ENCODE measurements at regions not wholly inside any gene's neighbourhood (a gene's known extent, or its start where the extent isn't known, plus 50 kb on each side); places are given as distances from the start of the nearest gene placed in this dataset.

- H3K27me3 ChIP-seq = no peaks in the 10 kb centered on the region
- H3K27ac ChIP-seq = no peak overlapping the region
- H3K4me3 ChIP-seq = no peak overlapping the region
- intact Hi-C loops (cut with DNase I; ENCODE audit: low total_unique reads) = no loop called here
- H3K9me3 ChIP-seq = no peaks in the 10 kb centered on the region
- H3K36me3 ChIP-seq = no peaks in the 10 kb centered on the region
- TF ChIP-seq, protein P1, sequence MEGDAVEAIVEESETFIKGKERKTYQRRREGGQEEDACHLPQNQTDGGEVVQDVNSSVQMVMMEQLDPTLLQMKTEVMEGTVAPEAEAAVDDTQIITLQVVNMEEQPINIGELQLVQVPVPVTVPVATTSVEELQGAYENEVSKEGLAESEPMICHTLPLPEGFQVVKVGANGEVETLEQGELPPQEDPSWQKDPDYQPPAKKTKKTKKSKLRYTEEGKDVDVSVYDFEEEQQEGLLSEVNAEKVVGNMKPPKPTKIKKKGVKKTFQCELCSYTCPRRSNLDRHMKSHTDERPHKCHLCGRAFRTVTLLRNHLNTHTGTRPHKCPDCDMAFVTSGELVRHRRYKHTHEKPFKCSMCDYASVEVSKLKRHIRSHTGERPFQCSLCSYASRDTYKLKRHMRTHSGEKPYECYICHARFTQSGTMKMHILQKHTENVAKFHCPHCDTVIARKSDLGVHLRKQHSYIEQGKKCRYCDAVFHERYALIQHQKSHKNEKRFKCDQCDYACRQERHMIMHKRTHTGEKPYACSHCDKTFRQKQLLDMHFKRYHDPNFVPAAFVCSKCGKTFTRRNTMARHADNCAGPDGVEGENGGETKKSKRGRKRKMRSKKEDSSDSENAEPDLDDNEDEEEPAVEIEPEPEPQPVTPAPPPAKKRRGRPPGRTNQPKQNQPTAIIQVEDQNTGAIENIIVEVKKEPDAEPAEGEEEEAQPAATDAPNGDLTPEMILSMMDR (IDR thresholded peaks at IDR 0.05) = no peak
- TF ChIP-seq POLR2A (IDR thresholded peaks at IDR 0.05) = no peak
- H3K4me1 ChIP-seq = no peaks in the 10 kb centered on the region
- no peak for DNase-seq
Observed at GRCh38 chr5:52491818-52492217, 295.9 kb upstream of the ITGA1 start.

DNA sequence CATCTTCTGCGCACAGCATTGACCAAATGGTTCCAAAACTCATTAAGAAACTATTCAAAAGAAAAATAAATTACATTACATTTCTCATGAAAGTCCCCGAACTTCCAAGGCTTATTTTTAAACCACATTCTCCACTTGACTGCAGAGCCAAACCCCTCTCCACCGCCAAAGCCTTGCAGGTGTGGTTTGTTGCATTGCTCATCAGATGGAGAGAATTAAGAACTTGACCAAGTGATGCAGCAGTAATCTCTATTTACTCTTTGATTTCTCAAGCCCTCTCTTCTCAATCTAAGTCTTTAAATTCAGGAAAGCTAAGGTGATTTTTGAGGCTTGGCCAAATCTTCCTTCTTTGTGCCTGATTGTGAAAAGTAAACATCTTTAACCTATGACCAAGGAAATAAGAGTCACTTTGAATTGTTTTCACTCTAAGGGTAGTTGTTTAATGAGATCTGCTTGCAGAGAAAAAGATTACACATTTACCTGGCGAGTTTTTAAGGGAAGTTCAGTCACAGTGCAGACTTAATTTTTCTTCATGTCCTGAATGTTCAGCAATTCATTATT, 290.5 kb upstream of the ITGA1 start:
- Histone ChIP-seq H3K4me3 (no peak overlapping the region), H3K27me3 (no peaks in the 10 kb centered on the region), H3K36me3 (no peaks in the 10 kb centered on the region), H3K9me3 (no peaks in the 10 kb centered on the region), H3K4me1 (no peaks in the 10 kb centered on the region), H3K27ac (no peak overlapping the region)
- TF ChIP-seq POLR2A (IDR thresholded peaks at IDR 0.05) = no peak
- TF ChIP-seq, protein P1 (IDR thresholded peaks at IDR 0.05) = no peak
- no peak for DNase-seq
- intact Hi-C loops (cut with DNase I; ENCODE audit: low total_unique reads) = no loop called here

DNA sequence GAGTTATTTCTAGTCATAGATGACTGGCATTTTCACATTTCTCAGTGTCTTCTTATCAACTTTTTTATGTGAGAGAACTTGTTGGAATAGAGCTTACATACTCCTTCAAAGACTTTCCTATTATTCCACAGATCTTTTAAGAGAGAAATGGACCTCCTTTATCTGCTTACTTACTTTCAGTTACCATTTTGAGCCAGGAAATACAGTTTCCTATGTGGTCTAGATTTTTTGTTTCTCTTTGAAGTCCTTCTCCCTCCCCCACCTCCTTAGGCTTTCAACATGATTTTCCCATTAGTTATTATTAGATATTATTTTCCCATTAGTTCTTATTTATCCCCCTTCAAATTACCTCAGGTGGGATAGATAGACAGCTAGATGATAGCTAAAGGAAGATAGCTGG, 289.1 kb upstream of the ITGA1 start:
- no peaks in the 10 kb centered on the region for H3K36me3 ChIP-seq
- no peaks in the 10 kb centered on the region for H3K27me3 ChIP-seq
- TF ChIP-seq, protein P1 (IDR thresholded peaks at IDR 0.05) = no peak
- TF ChIP-seq POLR2A (IDR thresholded peaks at IDR 0.05) = no peak
- no peak overlapping the region for H3K4me3 ChIP-seq
- no peak for DNase-seq
- H3K27ac ChIP-seq = no peak overlapping the region
- no peaks in the 10 kb centered on the region for H3K4me1 ChIP-seq
- H3K9me3 ChIP-seq = no peaks in the 10 kb centered on the region
- intact Hi-C loops (cut with DNase I; ENCODE audit: low total_unique reads) = no loop called here

- Histone ChIP-seq H3K27me3 (no peaks in the 10 kb centered on the region), H3K36me3 (no peaks in the 10 kb centered on the region), H3K4me3 (no peak overlapping the region), H3K27ac (no peak overlapping the region), H3K9me3 (no peaks in the 10 kb centered on the region), H3K4me1 (no peaks in the 10 kb centered on the region)
- intact Hi-C loops (cut with DNase I; ENCODE audit: low total_unique reads) = no loop called here
- no peak for TF ChIP-seq POLR2A (IDR thresholded peaks at IDR 0.05)
- TF ChIP-seq, protein P1 (IDR thresholded peaks at IDR 0.05) = no peak
- DNase-seq = no peak
Observed at GRCh38 chr5:52502460-52502999, 285.2 kb upstream of the ITGA1 start.

DNA sequence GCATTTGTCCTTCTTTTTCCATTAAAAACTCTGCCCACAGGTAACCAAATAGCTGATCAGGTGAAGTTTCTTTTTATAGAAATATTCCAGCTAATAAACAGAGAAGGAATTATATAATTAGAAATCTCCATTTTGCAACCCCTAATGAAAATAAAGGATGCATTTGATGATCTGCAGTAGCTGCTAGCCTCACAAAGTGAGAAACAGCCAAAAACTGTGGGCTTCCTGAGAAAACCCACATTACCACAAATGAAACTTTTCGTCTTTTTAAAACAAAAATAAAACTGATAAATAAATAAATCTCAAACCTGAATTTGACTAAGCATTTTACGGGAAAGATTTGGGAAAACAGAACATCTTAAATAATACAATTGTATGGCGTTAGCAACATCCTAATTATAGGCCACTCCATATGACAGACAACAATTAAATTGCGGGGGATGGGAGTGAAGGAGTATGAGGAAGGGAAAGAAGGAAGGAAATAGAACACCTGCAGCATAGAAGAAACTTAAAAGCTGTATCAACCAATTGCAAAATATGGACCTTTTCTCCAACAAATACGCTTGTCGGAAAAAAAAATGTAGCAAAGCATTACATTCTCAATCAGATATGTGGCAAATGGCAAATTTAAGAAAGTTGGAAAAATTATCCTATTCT, 283.0 kb upstream of the ITGA1 start:
- no peaks in the 10 kb centered on the region for H3K9me3 ChIP-seq
- intact Hi-C loops (cut with DNase I; ENCODE audit: low total_unique reads) = no loop called here
- H3K27me3 ChIP-seq = no peaks in the 10 kb centered on the region
- DNase-seq = no peak
- no peak overlapping the region for H3K27ac ChIP-seq
- H3K4me1 ChIP-seq = no peaks in the 10 kb centered on the region
- no peaks in the 10 kb centered on the region for H3K36me3 ChIP-seq
- H3K4me3 ChIP-seq = no peak overlapping the region
- TF ChIP-seq POLR2A (IDR thresholded peaks at IDR 0.05) = no peak
- TF ChIP-seq, protein P1 (IDR thresholded peaks at IDR 0.05) = no peak

Measured in uterus (tissue), 3 donors.